ENCODE measurements at regions not wholly inside any gene's neighbourhood (a gene's known extent, or its start where the extent isn't known, plus 50 kb on each side); places are given as distances from the start of the nearest gene placed in this dataset.
"Not testable (repeated sequence)": the region's sequence is repeated elsewhere in the genome, so short reads cannot be mapped to it uniquely, and the experiment has no call there.

- no peak for DNase-seq (ENCODE audit: low read depth)
- no peak overlapping the region for H3K4me3 ChIP-seq (ENCODE audit: low read depth, low read length)
- TF ChIP-seq CTCF (IDR thresholded peaks at IDR 0.05; ENCODE audit: insufficient read depth, low read length), result no peak
Observed at GRCh38 chr3:39558775-39559306, 91.4 kb downstream of the MOBP start.

- no peak for DNase-seq (ENCODE audit: low read depth)
- no peak for TF ChIP-seq CTCF (IDR thresholded peaks at IDR 0.05; ENCODE audit: insufficient read depth, low read length)
- no peak overlapping the region for H3K4me3 ChIP-seq (ENCODE audit: low read depth, low read length)
Observed at GRCh38 chr3:39559543-39559942, 92.1 kb downstream of the MOBP start.

- no peak overlapping the region for H3K4me3 ChIP-seq (ENCODE audit: low read depth, low read length)
- no peak for DNase-seq (ENCODE audit: low read depth)
- no peak for TF ChIP-seq CTCF (IDR thresholded peaks at IDR 0.05; ENCODE audit: insufficient read depth, low read length)
Observed at GRCh38 chr3:39568508-39568907, 101.0 kb downstream of the MOBP start.

GRCh38 chr3:39569095-39569494, 101.6 kb downstream of the MOBP start:
- no peak for TF ChIP-seq CTCF (IDR thresholded peaks at IDR 0.05; ENCODE audit: insufficient read depth, low read length)
- DNase-seq (ENCODE audit: low read depth), result no peak
- H3K4me3 ChIP-seq (ENCODE audit: low read depth, low read length), result no peak overlapping the region

GRCh38 chr3:39573392-39573791, 105.9 kb downstream of the MOBP start:
- H3K4me3 ChIP-seq (ENCODE audit: low read depth, low read length), result no peak overlapping the region
- TF ChIP-seq CTCF (IDR thresholded peaks at IDR 0.05; ENCODE audit: insufficient read depth, low read length), result no peak
- no peak for DNase-seq (ENCODE audit: low read depth)

GRCh38 chr3:39577541-39577940, 110.1 kb downstream of the MOBP start:
- no peak for DNase-seq (ENCODE audit: low read depth)
- no peak overlapping the region for H3K4me3 ChIP-seq (ENCODE audit: low read depth, low read length)
- TF ChIP-seq CTCF (IDR thresholded peaks at IDR 0.05; ENCODE audit: insufficient read depth, low read length), result no peak

GRCh38 chr3:39586215-39586614, 118.7 kb downstream of the MOBP start:
- DNase-seq (ENCODE audit: low read depth), result not testable (repeated sequence)

More at GRCh38 chr3:39586215-39586614, 118.7 kb downstream of the MOBP start:
- not testable (repeated sequence) for H3K4me3 ChIP-seq (ENCODE audit: low read depth, low read length)
